Inflammatory macrophage treated with lipopolysaccharide for 4 hours (primary cell): ENCODE measurements at regions not wholly inside any gene's neighbourhood (a gene's known extent, or its start where the extent isn't known, plus 50 kb on each side); places are given as distances from the start of the nearest gene placed in this dataset.

ENCODE experiments used
- DNase-seq: peaks from one replicate; pipeline ENCODE4 v3.0.0-alpha.2; 2020

DNA sequence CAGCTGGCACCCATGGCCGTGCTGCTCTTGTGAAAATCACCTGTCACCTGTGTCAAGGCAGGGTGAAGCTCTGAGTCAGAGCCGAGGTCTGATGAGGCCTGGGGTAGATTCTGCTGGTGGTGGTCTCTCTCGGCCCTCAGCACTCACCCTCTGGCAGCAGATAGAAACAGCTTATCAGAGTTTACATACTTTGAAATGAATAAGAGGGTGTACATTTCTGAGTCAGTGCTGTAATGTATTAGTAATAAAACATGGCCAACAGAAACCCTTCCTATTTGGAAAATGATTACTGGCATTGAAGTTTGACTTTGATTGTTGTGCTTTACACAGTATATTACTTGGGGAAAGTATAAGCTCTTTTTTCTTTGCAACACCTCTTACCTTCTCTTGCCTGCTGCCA lies 228.8 kb downstream of the SNX10 start:
- no peak for DNase-seq

DNA sequence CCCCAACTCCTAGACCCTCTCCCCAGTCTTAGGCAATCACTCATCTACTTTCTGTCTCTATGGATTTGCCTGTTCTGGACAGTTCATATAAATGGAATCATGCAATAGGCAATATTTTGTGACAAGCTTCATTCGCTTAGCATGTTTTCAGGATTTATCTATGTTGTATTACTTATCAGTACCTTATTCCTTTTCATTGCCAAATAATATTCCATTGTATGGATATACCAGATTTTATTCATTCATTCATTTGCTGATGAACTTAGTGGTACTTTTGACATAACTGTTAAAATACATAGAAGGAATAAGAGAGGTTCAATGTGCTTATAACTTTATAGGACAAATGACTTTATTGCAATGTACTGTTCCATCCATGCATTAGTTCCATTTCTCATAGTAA lies 231.0 kb downstream of the SNX10 start:
- no peak for DNase-seq

DNA sequence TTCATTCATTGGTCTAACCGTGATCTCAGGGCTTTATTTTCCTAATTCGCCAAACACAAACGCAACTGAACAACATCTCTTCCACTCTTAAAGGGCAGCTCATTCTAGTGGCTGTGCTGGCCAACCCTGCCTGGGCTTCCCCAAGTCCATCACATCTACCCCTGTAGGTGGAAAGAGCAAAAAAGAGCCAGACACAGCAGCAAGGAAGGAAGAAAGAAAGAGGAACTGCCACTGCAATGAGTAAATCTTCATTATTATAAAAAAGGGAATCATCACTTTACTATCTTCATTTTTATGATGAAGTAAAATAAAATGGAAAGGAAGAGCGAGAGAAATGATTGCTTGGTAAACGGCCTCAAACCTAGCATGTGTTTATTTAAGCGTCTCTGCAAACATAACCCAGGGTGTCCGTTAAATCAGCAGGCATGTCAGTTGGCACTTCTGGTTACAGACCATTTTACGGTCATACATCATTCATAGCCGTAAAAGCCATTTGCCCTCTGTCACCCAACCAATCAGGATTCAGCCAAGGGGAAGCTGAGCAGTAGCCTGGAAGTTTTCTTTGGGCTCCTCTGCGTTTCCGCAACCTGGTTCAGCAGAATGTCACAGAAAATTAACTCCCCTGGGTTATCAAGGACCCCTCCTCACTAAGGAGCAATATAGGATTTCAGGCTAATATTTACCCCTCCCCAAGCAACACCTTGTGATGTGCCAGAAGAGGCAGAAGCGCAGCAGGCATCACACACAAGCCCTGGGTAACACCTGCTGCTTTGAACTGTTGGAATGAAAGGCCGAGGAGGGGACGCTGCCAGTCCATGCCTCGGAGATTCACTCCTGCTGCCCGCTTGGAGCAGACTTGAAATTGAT lies 234.0 kb downstream of the SNX10 start:
- DNase-seq, result peak; percentile 36

- DNase-seq, result no peak
These were observed 234.6 kb downstream of the SNX10 start for GRCh38 chr7:26526265-26526587.

DNA sequence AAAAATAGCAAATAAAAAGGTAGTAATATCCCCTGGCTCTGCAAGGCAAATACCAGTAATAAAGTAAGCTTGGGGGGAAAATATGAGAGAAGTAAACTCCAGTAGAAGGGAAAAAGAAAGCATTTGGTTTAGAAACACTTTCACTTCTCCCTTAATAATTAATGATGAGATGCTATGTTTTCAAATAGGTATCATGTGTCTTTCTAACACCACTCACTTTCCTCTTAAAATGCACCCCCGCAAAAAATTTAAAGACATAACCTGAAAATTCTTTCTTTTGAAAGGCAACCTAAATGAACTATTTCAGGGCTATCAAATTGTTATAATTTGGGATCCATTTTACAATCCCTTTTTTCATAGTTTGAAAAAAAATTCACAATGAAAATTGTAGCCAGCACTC lies 240.3 kb downstream of the SNX10 start:
- peak; percentile 5 for DNase-seq

GRCh38 chr7:26532471-26532870 lies 240.8 kb downstream of the SNX10 start:
- DNase-seq, result no peak

DNA sequence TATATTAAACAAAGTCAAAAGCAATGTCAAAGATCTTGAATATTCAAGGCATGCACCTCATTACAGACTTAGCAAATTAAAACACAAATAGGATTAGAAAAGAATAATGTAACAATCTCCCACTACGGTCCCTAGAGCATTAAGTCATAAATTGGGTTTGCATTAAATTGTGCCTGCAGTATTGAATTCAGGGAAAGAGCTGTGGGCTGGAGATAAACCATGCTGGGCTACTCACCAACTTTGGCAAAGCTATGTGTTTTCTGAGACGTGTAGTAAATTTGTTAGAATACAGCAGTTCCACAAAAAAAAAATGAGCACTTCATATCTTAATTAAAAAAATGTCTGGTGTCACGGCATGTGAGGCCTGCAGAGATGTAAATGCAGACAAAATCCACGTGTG lies 241.6 kb downstream of the SNX10 start:
- DNase-seq, result no peak

DNA sequence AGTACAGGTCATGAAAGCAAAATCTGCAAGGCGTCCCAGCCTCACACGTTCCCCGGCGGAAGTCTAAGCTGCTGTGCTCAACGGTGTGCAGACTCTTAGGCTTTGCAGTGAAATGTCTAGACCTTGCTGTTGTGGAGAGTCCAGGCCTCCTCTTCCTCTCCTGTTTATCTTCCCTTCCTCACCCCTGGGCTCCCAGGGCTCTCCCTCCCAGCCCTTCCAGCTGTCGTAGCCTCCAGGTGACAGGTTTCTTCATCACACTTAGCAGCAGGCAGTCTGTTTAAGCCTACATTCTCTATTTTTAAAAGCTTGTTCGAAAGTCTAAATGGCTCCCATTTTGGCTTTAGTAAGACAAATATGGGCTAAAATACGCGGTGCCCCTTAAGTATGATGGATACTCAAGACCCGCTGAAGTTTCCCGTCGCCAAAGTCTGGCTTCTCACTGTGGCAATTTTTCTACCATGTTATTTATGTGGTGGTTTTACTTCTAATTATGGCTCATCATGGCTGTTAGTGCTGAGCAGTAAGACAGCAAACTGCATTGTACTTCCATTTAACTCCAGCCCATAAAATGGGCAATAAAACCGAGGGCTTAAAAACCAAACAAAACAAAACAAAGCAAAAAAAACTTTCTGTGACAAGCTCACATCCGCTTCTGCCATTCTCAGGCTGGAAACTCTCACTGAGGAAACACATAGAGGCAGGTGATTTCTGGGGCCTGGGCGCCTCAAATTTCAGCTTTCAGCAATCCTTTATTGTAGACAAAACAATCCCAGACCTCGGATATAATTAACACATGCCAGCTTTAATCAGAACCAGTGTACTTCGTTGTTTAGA lies 243.2 kb downstream of the SNX10 start:
- DNase-seq, result no peak

- no peak for DNase-seq
These were observed 243.9 kb downstream of the SNX10 start for GRCh38 chr7:26535483-26536007.

DNA sequence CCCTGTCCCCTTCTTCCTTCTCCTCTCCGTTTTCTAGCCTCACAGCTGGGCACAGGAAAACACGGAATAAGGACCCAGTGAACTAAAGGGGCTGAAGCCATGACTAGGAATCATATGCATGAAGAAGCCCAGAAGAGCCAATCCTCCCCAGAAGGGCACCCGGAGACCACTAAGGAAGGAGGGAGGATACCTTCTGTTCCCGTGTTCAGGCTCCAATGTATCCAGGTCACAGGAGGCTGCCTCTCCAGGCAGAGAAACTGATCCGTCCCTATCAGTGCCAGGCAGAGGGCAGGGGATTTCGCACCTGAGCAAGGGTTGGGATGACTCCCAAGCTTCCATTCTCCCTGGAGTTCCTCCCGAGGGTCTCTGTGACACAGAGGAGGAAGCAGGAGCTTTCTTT lies 246.6 kb downstream of the SNX10 start:
- no peak for DNase-seq

GRCh38 chr7:26538689-26539088 lies 247.0 kb downstream of the SNX10 start:
- DNase-seq, result no peak

DNA sequence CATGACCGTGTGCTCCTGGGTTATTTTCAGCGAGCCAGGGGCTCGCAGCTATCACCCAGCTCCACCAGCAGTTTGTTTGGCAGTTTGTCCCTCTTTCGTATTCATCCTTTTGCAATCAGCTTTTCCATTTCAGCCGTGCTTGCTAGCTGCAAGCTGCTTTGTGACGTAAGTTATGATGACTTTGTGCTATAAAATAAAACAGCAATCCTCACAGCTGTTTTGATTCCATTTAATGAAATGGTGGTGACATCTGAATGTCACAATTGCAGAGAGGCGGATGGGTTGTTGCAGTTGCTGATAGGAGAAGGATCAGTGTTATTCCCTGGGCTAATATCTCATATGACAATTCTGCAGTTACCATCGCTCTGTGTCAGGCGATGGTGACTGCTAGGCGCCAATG lies 251.7 kb downstream of the SNX10 start:
- DNase-seq, result no peak

GRCh38 chr7:26543951-26544350 lies 252.3 kb downstream of the SNX10 start:
- no peak for DNase-seq

DNA sequence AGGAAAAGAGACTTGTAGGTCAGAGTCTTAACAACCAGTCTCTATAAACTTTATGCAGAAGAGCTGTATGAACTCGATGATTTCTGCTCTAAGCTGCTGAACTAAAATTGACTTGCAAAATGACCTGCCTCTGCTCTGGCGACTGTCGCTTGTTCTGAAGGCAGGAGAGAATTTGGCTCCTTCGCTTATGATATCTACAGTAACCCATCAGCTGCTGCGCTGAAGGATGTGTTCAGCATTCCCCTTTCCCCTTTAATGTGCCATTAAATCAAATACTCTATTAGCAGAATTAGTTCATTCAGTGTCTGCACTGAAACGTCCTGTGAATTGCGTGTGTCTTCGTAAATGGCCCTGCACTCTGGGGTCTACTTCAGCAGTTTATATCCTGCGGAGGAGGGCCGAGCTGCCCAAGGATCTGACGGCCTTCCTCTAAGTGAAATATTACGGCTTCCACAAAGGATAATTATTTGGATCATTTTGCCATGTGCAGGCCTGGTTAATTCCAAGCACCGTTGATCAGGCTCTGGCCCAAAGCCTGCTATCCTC lies 254.9 kb downstream of the SNX10 start:
- DNase-seq, result no peak

- DNase-seq, result no peak
These were observed 255.5 kb downstream of the SNX10 start for GRCh38 chr7:26547156-26547555.

- DNase-seq, result no peak
These were observed 257.8 kb downstream of the SNX10 start for GRCh38 chr7:26549281-26549944.

- DNase-seq, result no peak
These were observed 258.8 kb downstream of the SNX10 start for GRCh38 chr7:26550492-26550891.

GRCh38 chr7:26551740-26552139 lies 260.1 kb downstream of the SNX10 start:
- DNase-seq, result no peak

DNA sequence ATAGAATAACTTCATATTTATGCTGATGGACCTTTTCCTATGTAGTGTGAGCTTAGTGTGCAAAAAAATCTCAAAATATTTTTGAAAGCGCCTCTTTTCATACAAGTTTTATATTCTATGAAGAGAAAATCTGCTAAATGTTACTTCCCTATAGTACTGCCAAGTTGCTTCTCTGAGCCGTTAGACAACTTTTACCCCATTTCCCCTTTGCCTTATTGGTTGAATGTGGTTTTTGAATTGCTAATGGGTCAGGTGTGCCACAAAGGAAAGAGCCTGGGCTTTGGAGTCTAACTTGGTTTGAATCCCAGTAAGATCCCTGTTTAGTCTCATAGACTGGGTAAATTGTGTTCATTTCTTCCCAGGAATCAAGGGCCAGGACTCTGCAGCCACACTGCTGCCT lies 261.5 kb downstream of the SNX10 start:
- DNase-seq, result no peak

GRCh38 chr7:26553582-26553981 lies 261.9 kb downstream of the SNX10 start:
- DNase-seq, result no peak

- DNase-seq, result no peak
These were observed 263.3 kb downstream of the SNX10 start for GRCh38 chr7:26554952-26555351.

- no peak for DNase-seq
These were observed 264.6 kb downstream of the SNX10 start for GRCh38 chr7:26556061-26556881.
